A549 (cell line): ENCODE measurements at regions not wholly inside any gene's neighbourhood (a gene's known extent, or its start where the extent isn't known, plus 50 kb on each side); places are given as distances from the start of the nearest gene placed in this dataset.

Experiments used
- ATAC-seq, 2 experiments: fragments of 200-7000 bp in 1 of 2; fragments of >200 bp in 1 of 2; cut with Nextera tagmentation in 1 of 2; cut with Tn5 transposase in 1 of 2; 3 replicates each; pipeline versions ENCODE4 v1.8.0 to v1.9.1; 2018 to 2020; ENCODE audit warnings: mild to moderate bottlenecking in 1 of 2, moderate library complexity in 1 of 2
- CTCF ChIA-PET: fragments of 300-600 bp; sonication (Branson Sonifier 250); formaldehyde crosslinking; extraction: SDS; loops from one replicate; lab custom pipeline; 2021; ENCODE audit warnings: antibody characterized with exemption, inconsistent platforms; lab: Yijun Ruan, JAX
- POLR2A ChIA-PET: fragments of 350-600 bp; formaldehyde crosslinking; extraction: SDS; loops from one replicate; lab custom pipeline; 2021; ENCODE audit warnings: antibody characterized with exemption, inconsistent platforms; lab: Yijun Ruan, JAX
- DNase-seq, 2 experiments: peaks; one replicate each; pipeline versions ENCODE4 v3.0.0 to v3.0.0-alpha.2; 2011 to 2016; ENCODE audit warnings: low read depth in 1 of 2, low spot score in 1 of 2
- FAIRE-seq: peaks from 2 replicates; lab custom pipeline; 2011; peaks lifted over from hg19 to GRCh38; lab: Jason Lieb, UNC
- H3K27ac ChIP-seq, 2 experiments: fragments of >200 bp; sonication (Bioruptor Twin); formaldehyde crosslinking; 3 replicates each; pipeline ENCODE4 v1.5.1; 2016 to 2017
- H3K4me1 ChIP-seq: fragments of >200 bp; sonication (Bioruptor Twin); formaldehyde crosslinking; 3 replicates; pipeline ENCODE4 v1.6.1; 2016
- H3K4me2 ChIP-seq: fragments of >200 bp; sonication (Bioruptor Twin); formaldehyde crosslinking; 3 replicates; pipeline ENCODE4 v1.6.1; 2016
- H3K4me3 ChIP-seq: fragments of >200 bp; sonication (Bioruptor Twin); formaldehyde crosslinking; 3 replicates; pipeline ENCODE4 v1.5.1; 2016
- H3K9me3 ChIP-seq: fragments of >200 bp; sonication (Bioruptor Twin); formaldehyde crosslinking; 3 replicates; pipeline ENCODE4 v1.6.1; 2016
- CEBPB ChIP-seq, 2 experiments: fragments of >200 bp in 1 of 2; sonication (Bioruptor Twin) in 1 of 2; formaldehyde crosslinking in 1 of 2; IDR thresholded peaks; 2 replicates each; pipeline ENCODE4 v1.6.1; 2012 to 2016
- CHD2 ChIP-seq: fragments of 150-350 bp; IDR thresholded peaks from 2 replicates; pipeline ENCODE4 v1.6.1; 2014; ENCODE audit warnings: low read length; ENCODE audit not compliant: partially characterized antibody
- EHMT2 ChIP-seq: fragments of 200-600 bp; sonication (generic); IDR thresholded peaks from 2 replicates; pipeline ENCODE4 v1.6.1; 2016; ENCODE audit warnings: antibody characterized with exemption, low read depth, mild to moderate bottlenecking, moderate library complexity
- ELK1 ChIP-seq: fragments of 150-350 bp; IDR thresholded peaks from 2 replicates; pipeline ENCODE4 v1.6.1; 2014; ENCODE audit warnings: low read depth, mild to moderate bottlenecking, low read length
- EP300 ChIP-seq, 2 experiments: fragments of >200 bp; sonication (Bioruptor Twin); formaldehyde crosslinking; IDR thresholded peaks; 2 replicates in 1 of 2; 3 replicates in 1 of 2; pipeline ENCODE4 v1.6.1; 2016 to 2017
- ESRRA ChIP-seq: fragments of 150-350 bp; IDR thresholded peaks from 2 replicates; pipeline ENCODE4 v1.6.1; 2014; ENCODE audit warnings: mild to moderate bottlenecking, low read length, borderline replicate concordance
- HMGXB4 ChIP-seq: fragments of 250-450 bp; sonication (Bioruptor Pico); IDR thresholded peaks from 2 replicates; pipeline ENCODE4 v1.5.0; 2021; ENCODE audit warnings: mild to moderate bottlenecking, moderate library complexity, borderline replicate concordance
- HOXA7 ChIP-seq: fragments of 250-450 bp; sonication (Bioruptor Pico); IDR thresholded peaks from 2 replicates; pipeline ENCODE4 v1.5.0; 2020; ENCODE audit warnings: mild to moderate bottlenecking, moderate library complexity
- HOXB13 ChIP-seq: fragments of 250-450 bp; sonication (Bioruptor Pico); IDR thresholded peaks from 2 replicates; pipeline ENCODE4 v1.5.0; 2020; ENCODE audit warnings: low read depth, mild to moderate bottlenecking, moderate library complexity
- JUNB ChIP-seq: fragments of >200 bp; sonication (Bioruptor Twin); formaldehyde crosslinking; IDR thresholded peaks from 2 replicates; pipeline ENCODE4 v1.6.1; 2016
- NFE2L2 ChIP-seq: fragments of 150-350 bp; conservative IDR thresholded peaks from 2 replicates; pipeline ENCODE4 v1.6.1; 2014; ENCODE audit warnings: low read length
- NPAS2 ChIP-seq: fragments of 250-450 bp; sonication (Bioruptor Pico); IDR thresholded peaks from 2 replicates; pipeline ENCODE4 v1.8.0; 2022; ENCODE audit warnings: mild to moderate bottlenecking, moderate library complexity, borderline replicate concordance
- POLR2A ChIP-seq: IDR thresholded peaks from 2 replicates; pipeline ENCODE4 v1.6.1; 2012; ENCODE audit warnings: mild to moderate bottlenecking, low read length
- USF2 ChIP-seq: fragments of 450-650 bp; IDR thresholded peaks from 2 replicates; pipeline ENCODE4 v1.6.1; 2014; ENCODE audit warnings: antibody characterized with exemption
- ZNF302 ChIP-seq: fragments of 250-450 bp; sonication (Bioruptor Pico); IDR thresholded peaks from 2 replicates; pipeline ENCODE4 v1.9.0; 2021; ENCODE audit warnings: inconsistent platforms, mild to moderate bottlenecking, moderate library complexity
- WGBS: methylation state at CpG from one replicate; pipeline ENCODE4 v1.1.6; 2017; ENCODE audit errors: missing lambda C conversion rate; 5-methylcytosine and 5-hydroxymethylcytosine counted together
- TF ChIP-seq, protein P1 (sequence below): fragments of >200 bp; sonication (Bioruptor Twin); formaldehyde crosslinking; IDR thresholded peaks from 3 replicates; pipeline ENCODE4 v1.6.1; 2016

DNA sequence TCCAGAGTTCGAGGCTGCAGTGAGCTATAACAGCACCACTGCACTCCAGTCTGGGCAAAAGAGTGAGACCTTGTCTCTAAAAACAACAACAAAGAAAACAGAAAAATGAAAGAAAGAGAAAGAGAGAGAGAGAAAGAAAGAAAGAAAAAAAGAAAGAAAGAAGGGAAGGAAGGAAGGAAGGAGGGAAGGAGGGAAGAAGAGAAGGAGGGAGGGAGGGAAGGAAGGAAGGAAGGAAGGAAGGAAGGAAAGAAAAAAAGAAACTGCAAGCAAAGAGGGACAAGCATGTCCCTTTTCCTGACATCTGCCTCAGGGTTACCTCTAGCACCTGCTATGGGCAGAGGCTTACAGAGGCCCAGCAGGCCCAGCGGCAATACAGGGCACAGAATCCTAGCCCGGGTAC lies 475.0 kb downstream of the MIAT start:
- WGBS = 81% methylated on average over 3 of the region's 3 CpGs
- FAIRE-seq = no peak
- POLR2A ChIA-PET = no interaction called here
- DNase-seq = no peak
- CTCF ChIA-PET = interaction anchor here (0.7 kb wide), 1 partner anchor 8 kb away, joined by 3 read pairs; no protein-coding TSS in a partner anchor
- TF ChIP-seq CEBPB (IDR thresholded peaks at IDR 0.05) (no peak), NFE2L2 (no peak), HOXA7 (CRISPR knock-in tag) (no peak), EHMT2 (no peak), ZNF302 (no peak), EP300 (IDR thresholded peaks at IDR 0.05) (no peak)
- H3K4me3 ChIP-seq = no peak overlapping the region
- no peak for ATAC-seq
- H3K4me2 ChIP-seq = no peak overlapping the region
- peaks cover 75% of the 10 kb centered on the region for H3K4me1 ChIP-seq
- peaks cover 10% of the 10 kb centered on the region; the same call in 1 of the 3 replicates for H3K9me3 ChIP-seq
- peak overlapping the region; percentile 87 to 90 for H3K27ac ChIP-seq

DNA sequence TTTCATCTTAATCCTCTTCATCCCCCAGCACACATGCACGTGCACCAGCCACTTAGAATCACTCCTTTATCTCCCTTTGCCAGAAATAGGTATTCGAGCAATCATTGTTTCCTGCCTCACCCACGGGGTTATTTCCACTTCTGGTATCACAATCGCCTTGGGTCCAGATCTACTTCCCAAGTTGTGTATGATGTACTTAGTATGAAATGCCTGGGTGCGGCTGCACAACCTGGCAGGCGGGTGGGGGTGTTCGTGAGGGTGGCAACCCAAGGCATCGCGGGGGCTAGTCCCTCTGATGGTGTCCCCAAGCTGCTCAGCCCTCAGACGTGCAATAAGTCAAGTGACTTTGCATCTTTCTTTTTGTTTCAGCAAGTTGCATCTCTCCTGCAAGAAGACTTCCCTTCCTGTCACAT lies 475.6 kb downstream of the MIAT start:
- peak overlapping the region; percentile 87 to 90 for H3K27ac ChIP-seq
- H3K9me3 ChIP-seq = peaks cover 10% of the 10 kb centered on the region; the same call in 1 of the 3 replicates
- no peak for FAIRE-seq
- no peak overlapping the region for H3K4me3 ChIP-seq
- CTCF ChIA-PET = no interaction called here
- WGBS = 83% methylated on average over 9 of the region's 10 CpGs
- no peak for ATAC-seq
- TF ChIP-seq CHD2 (no peak), USF2 (no peak), HOXB13 (CRISPR knock-in tag) (no peak), JUNB (no peak), ZNF302 (no peak), EHMT2 (no peak), ESRRA (no peak)
- TF ChIP-seq, protein P1, sequence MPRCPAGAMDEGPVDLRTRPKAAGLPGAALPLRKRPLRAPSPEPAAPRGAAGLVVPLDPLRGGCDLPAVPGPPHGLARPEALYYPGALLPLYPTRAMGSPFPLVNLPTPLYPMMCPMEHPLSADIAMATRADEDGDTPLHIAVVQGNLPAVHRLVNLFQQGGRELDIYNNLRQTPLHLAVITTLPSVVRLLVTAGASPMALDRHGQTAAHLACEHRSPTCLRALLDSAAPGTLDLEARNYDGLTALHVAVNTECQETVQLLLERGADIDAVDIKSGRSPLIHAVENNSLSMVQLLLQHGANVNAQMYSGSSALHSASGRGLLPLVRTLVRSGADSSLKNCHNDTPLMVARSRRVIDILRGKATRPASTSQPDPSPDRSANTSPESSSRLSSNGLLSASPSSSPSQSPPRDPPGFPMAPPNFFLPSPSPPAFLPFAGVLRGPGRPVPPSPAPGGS = no peak
- DNase-seq = no peak
- POLR2A ChIA-PET = no interaction called here
- H3K4me1 ChIP-seq = peaks cover 79% of the 10 kb centered on the region
- H3K4me2 ChIP-seq = peak overlapping the region; percentile 68; the same call in 2 of the 3 replicates

GRCh38 chr22:27133681-27134314 lies 476.4 kb downstream of the MIAT start:
- 41% methylated on average over 11 of the region's 11 CpGs for WGBS
- no peak for FAIRE-seq
- POLR2A ChIA-PET = interaction anchor here (0.6 to 1.5 kb wide), 4 partner anchors 18 to 461 kb away, joined by 3 to 5 read pairs (median 4); no protein-coding TSS in a partner anchor
- ATAC-seq = peak; percentile 41 to 58
- Histone ChIP-seq H3K4me1 (peaks cover 75% of the 10 kb centered on the region), H3K4me3 (no peak overlapping the region), H3K4me2 (peak overlapping the region; percentile 68), H3K27ac (peak overlapping the region; percentile 87 to 90), H3K9me3 (peaks cover 10% of the 10 kb centered on the region; the same call in 1 of the 3 replicates)
- CTCF ChIA-PET = interaction anchor here (0.7 to 1.9 kb wide), 3 partner anchors 83 to 454 kb away, joined by 3 to 4 read pairs (median 4); no protein-coding TSS in a partner anchor
- TF ChIP-seq NPAS2 = no peak
- no peak for TF ChIP-seq POLR2A
- no peak for TF ChIP-seq HMGXB4 (CRISPR knock-in tag)
- no peak for TF ChIP-seq ESRRA
- TF ChIP-seq ELK1 = no peak
- no peak for TF ChIP-seq CHD2
- DNase-seq = peak in 1 of 2 experiments; percentile 27
